HG03175 (cell line): ENCODE measurements at regions not wholly inside any gene's neighbourhood (a gene's known extent, or its start where the extent isn't known, plus 50 kb on each side); places are given as distances from the start of the nearest gene placed in this dataset.

Experiments used
- ATAC-seq: cut with Tn5 transposase; IDR thresholded peaks from one replicate; pipeline ENCODE4 v1.9.1; 2021; ENCODE audit warnings: mild to moderate bottlenecking, moderate library complexity; ENCODE audit not compliant: unreplicated experiment

- ATAC-seq: no peak
These were observed 286.4 kb upstream of the BCHE start for GRCh38 chr3:166123576-166123975.

- no peak for ATAC-seq
These were observed 285.9 kb upstream of the BCHE start for GRCh38 chr3:166123088-166123487.

- ATAC-seq: no peak
These were observed 280.8 kb upstream of the BCHE start for GRCh38 chr3:166118049-166118448.

GRCh38 chr3:166114448-166114847, 277.2 kb upstream of the BCHE start:
- no peak for ATAC-seq

GRCh38 chr3:166111562-166111961, 274.3 kb upstream of the BCHE start:
- no peak for ATAC-seq

- no peak for ATAC-seq
These were observed 272.9 kb upstream of the BCHE start for GRCh38 chr3:166110102-166110501.

- no peak for ATAC-seq
These were observed 267.7 kb upstream of the BCHE start for GRCh38 chr3:166104938-166105337.

GRCh38 chr3:166100730-166101129, 263.5 kb upstream of the BCHE start:
- ATAC-seq: no peak

GRCh38 chr3:166089575-166089974, 252.4 kb upstream of the BCHE start:
- ATAC-seq: no peak

GRCh38 chr3:166085164-166085856, 248.1 kb upstream of the BCHE start:
- ATAC-seq: no peak

GRCh38 chr3:166080096-166080495, 242.9 kb upstream of the BCHE start:
- ATAC-seq: no peak

GRCh38 chr3:166071831-166072230, 234.6 kb upstream of the BCHE start:
- ATAC-seq: no peak

- ATAC-seq: no peak
These were observed 227.3 kb upstream of the BCHE start for GRCh38 chr3:166064476-166064875.

GRCh38 chr3:166060789-166061479, 223.7 kb upstream of the BCHE start:
- no peak for ATAC-seq

- no peak for ATAC-seq
These were observed 215.2 kb upstream of the BCHE start for GRCh38 chr3:166052440-166052839.

- no peak for ATAC-seq
These were observed 192.3 kb upstream of the BCHE start for GRCh38 chr3:166029507-166029906.

GRCh38 chr3:166013073-166013679, 176.0 kb upstream of the BCHE start:
- ATAC-seq: no peak

GRCh38 chr3:166011771-166012170, 174.5 kb upstream of the BCHE start:
- no peak for ATAC-seq

- no peak for ATAC-seq
These were observed 167.9 kb upstream of the BCHE start for GRCh38 chr3:166005126-166005525.

- ATAC-seq: no peak
These were observed 157.1 kb upstream of the BCHE start for GRCh38 chr3:165994293-165994692.

GRCh38 chr3:165984589-165984988, 147.4 kb upstream of the BCHE start:
- no peak for ATAC-seq

GRCh38 chr3:165983284-165983683, 146.1 kb upstream of the BCHE start:
- ATAC-seq: no peak
